ENCODE measurements at regions not wholly inside any gene's neighbourhood (a gene's known extent, or its start where the extent isn't known, plus 50 kb on each side); places are given as distances from the start of the nearest gene placed in this dataset.

- no peak for TF ChIP-seq YY1 (IDR thresholded peaks at IDR 0.05; ENCODE audit: insufficient read depth, insufficient read length)
- TF ChIP-seq ZNF274 (IDR thresholded peaks at IDR 0.05; ENCODE audit: low read depth, low read length), result no peak
Measured at GRCh38 chr1:80579055-80579454, 1221.7 kb upstream of the ADGRL2 start.
